Choroid plexus epithelial cell (primary cell): ENCODE measurements at regions not wholly inside any gene's neighbourhood (a gene's known extent, or its start where the extent isn't known, plus 50 kb on each side); places are given as distances from the start of the nearest gene placed in this dataset.

Experiments used
- DNase-seq: peaks from one replicate; pipeline ENCODE4 v3.0.0-alpha.2; 2010; ENCODE audit warnings: low read depth
- H3K4me3 ChIP-seq: 2 replicates; pipeline ENCODE4 v1.5.1; 2011; ENCODE audit warnings: low read depth, mild to moderate bottlenecking, control low read depth, low read length, moderate library complexity
- TF ChIP-seq, protein P1 (sequence below): conservative IDR thresholded peaks from 2 replicates; pipeline ENCODE4 v1.5.1; 2011; ENCODE audit warnings: low read depth, mild to moderate bottlenecking, control low read depth, inconsistent platforms, low read length, moderate library complexity

DNA sequence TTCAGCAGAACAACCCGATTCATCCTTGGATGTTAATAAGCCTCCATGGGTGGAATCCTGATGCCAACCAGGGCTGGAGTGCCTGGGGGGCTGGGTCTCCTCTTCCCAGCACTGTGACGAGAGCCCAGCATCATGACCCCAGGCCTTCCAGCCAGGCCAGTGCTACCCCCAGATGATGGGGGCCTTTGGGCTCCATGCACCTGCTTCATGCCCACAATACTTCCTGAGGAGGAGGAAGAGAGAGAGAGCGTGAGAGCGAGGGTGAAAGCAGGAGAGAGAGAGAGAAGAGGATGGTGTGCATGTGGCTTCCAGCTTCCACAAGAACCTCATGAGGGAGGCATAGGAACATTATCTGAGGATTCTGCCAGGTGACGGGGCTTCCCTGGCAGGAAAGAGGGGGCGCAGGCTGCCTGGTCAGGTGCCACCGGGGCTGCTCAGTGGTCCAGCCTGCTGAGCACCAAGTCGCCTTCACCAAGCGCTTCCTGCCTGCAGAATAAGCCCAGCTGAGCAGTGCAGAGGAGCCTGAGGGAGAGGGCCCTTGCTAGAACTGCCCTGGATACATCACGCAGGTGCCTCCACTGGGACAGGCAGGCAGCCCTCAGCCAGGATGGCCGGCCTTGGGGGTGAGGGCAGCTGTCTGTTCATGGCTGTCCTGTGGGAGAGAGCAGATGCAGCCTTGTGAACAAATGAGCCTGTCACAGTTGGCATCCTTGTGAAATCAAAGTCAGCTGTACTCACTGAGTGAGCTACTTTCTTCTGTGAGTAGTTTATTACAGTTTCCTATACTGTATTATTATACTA, 243.3 kb upstream of the B3GAT1 start:
- DNase-seq: no peak
- TF ChIP-seq, protein P1, sequence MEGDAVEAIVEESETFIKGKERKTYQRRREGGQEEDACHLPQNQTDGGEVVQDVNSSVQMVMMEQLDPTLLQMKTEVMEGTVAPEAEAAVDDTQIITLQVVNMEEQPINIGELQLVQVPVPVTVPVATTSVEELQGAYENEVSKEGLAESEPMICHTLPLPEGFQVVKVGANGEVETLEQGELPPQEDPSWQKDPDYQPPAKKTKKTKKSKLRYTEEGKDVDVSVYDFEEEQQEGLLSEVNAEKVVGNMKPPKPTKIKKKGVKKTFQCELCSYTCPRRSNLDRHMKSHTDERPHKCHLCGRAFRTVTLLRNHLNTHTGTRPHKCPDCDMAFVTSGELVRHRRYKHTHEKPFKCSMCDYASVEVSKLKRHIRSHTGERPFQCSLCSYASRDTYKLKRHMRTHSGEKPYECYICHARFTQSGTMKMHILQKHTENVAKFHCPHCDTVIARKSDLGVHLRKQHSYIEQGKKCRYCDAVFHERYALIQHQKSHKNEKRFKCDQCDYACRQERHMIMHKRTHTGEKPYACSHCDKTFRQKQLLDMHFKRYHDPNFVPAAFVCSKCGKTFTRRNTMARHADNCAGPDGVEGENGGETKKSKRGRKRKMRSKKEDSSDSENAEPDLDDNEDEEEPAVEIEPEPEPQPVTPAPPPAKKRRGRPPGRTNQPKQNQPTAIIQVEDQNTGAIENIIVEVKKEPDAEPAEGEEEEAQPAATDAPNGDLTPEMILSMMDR: no peak
- no peak overlapping the region for H3K4me3 ChIP-seq

DNA sequence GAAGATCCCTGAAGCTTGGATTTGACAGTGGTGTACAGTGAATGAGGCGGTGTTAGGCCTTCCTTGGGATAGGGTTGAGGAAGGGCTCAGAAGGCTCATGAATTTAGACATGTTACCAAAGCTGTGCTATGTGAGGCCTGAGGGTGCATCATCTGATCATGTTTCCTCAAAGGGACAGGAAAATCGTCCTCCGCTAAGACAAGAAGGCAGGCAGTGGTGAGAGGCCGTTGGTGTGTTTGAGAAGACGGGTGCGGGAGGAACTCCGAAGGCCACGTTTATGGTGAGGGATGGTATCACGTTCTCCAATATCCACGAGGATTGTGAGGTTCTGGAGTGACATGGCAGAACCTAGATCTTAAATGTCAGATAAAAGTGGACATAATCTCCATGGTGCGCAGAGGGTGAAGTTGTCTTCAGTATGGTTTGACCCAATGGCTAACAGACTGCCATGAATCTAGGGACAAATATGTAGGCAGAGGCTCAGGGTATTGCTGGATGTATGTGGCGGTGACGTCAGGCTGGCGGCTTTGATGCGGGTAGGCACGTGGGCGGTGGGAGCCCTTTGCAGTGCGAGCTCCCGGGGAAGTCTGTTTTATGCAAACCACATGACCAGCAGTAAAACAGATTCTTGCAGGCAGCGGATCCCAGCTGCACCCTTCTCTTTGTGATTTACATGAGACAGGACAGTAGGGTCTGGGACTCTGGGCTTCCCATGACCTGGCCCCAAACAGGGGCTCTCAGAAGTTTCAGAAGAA, 242.3 kb upstream of the B3GAT1 start:
- TF ChIP-seq, protein P1: no peak
- no peak for DNase-seq
- no peak overlapping the region for H3K4me3 ChIP-seq

DNA sequence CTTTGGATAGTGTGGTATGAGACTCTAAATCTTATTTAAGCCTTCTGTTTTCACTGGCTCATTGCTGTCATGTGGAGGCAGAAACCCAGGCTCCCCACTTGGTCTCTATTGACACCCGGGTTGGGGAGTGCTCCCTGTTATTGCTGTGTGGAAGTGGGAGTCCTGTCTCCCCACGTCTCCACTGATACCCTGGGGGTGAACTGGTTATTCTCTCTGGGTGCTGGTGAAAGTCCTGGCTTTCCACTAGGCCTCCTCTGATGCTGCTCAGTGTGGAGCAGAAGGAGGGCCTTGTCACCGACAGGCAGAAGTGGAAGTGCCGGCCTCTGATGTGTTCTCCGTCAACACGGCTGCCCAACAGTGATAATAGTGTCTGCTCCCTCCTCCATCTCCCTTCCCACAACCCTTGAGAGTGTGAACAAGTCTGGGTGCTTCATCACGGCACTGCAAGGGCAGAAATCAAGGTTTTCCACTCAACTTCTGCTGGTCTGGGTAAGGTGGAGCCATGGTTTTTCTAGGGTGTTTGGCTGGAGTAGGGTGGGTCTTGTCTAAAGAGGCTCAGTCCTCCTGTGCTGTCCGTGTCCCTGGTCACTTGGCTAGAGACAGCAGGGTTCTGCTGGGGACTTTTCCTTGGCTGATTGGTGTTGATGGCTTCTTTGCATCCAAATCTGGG, 240.7 kb upstream of the B3GAT1 start:
- TF ChIP-seq, protein P1: no peak
- no peak for DNase-seq
- no peak overlapping the region for H3K4me3 ChIP-seq

DNA sequence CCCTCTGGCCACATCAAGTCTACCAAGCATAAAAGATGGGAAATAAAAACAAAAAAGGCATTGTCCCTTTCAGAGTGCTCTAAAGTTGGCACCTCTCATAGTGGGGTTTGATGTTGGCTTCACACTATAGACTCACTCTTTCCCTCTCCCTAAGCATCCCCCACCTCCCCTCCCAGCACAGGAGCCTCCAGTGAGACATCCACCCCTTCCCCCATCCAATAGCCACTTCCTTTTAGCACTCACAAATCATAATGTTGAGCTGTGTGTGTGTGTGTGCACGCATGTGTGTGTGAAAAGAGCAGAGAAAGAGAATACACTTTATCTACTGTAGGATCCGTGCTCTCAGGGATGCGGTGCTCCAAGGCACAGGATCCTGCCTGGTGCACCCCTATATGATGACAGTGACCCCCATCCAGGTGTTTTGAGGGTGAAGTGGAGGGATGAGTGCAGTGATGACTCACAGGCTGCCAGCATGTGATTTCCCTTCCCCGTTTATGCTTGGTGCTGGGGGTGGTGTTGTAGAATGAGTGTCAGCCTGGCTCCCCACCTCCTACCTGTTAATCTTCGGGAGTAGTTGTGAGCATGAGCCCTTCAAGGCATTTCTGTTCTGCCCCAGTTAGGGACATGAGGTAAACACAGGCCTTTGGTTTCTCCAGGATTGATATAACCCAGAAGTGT, 235.2 kb upstream of the B3GAT1 start:
- no peak overlapping the region for H3K4me3 ChIP-seq
- TF ChIP-seq, protein P1: no peak
- no peak for DNase-seq

DNA sequence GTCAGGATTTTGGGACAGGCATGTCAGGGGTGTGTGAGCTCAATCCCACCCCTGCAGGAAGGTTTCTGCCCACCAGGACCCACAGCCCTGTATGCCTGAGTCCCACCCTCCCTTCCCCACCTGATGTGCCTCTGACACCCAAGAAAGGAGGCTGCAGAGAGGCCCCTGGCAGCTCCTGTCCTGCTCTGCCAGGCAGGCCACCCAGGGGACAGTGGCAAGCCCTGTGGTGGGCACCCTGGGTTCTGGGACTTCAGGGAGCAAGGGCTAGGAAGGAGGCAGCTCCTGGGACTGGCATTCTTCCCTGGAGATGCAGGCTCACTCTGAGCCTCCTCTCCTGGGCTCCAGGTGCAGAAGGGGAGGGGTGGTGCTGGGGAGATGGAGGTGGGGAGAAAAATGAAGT, 234.5 kb upstream of the B3GAT1 start:
- no peak overlapping the region for H3K4me3 ChIP-seq
- TF ChIP-seq, protein P1: no peak
- no peak for DNase-seq

DNA sequence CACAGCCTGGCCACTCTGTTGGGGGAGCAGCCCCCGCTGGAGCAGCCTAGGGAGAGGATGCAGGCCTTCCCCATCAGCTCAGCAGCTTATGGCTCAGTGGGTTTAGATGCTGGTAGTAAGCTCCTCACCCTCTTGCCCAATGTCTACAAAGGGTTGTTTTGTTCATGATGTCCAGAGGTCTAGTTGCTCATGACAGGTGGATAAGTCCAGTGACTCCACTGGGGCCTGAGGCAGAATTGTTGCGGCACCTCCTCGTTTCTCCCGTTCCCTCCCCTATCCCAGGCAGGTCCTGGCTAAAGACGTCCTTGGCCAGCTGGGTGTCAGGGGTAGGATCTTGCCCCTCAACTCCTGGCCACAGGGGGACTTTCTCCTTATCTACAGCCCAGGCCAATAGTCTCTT, 233.5 kb upstream of the B3GAT1 start:
- TF ChIP-seq, protein P1: no peak

More for the DNA sequence above, 233.5 kb upstream of the B3GAT1 start:
- DNase-seq: no peak
- no peak overlapping the region for H3K4me3 ChIP-seq
